ENCODE measurements at regions not wholly inside any gene's neighbourhood (a gene's known extent, or its start where the extent isn't known, plus 50 kb on each side); places are given as distances from the start of the nearest gene placed in this dataset.

DNA sequence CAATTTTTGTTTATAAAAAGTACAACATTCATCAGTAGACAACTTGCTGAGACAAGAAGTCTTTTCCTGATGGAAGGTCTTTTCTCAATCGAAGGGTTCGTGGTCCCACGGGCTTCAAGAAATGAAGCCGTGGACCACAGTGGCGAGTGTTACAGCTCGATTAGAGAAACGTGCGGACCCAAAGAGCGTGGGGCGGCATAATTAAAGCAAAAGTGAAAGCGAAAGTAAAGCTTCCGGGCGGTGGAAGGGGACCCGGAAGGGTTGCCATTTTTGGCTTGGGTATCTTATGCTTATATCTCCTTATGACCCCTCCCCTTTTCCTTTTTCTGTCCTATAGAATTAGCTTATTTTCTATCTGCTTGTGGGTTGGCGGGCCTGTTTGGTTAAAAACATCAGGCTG is 2309.4 kb upstream of the ACO1 start:
- TF ChIP-seq, protein P1, sequence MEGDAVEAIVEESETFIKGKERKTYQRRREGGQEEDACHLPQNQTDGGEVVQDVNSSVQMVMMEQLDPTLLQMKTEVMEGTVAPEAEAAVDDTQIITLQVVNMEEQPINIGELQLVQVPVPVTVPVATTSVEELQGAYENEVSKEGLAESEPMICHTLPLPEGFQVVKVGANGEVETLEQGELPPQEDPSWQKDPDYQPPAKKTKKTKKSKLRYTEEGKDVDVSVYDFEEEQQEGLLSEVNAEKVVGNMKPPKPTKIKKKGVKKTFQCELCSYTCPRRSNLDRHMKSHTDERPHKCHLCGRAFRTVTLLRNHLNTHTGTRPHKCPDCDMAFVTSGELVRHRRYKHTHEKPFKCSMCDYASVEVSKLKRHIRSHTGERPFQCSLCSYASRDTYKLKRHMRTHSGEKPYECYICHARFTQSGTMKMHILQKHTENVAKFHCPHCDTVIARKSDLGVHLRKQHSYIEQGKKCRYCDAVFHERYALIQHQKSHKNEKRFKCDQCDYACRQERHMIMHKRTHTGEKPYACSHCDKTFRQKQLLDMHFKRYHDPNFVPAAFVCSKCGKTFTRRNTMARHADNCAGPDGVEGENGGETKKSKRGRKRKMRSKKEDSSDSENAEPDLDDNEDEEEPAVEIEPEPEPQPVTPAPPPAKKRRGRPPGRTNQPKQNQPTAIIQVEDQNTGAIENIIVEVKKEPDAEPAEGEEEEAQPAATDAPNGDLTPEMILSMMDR (IDR thresholded peaks at IDR 0.05; ENCODE audit: low read depth, low read length, poor library complexity, severe bottlenecking): no peak
- no peak for TF ChIP-seq EZH2phosphoT487 (IDR thresholded peaks at IDR 0.05; ENCODE audit: borderline replicate concordance, low read length)

All from DOHH2 (cell line).